NCI-H2227 (cell line): ENCODE measurements at regions not wholly inside any gene's neighbourhood (a gene's known extent, or its start where the extent isn't known, plus 50 kb on each side); places are given as distances from the start of the nearest gene placed in this dataset.
"Not testable (repeated sequence)": the region's sequence is repeated elsewhere in the genome, so short reads cannot be mapped to it uniquely, and the experiment has no call there.

Experiments
- DNase-seq: peaks from one replicate; lab custom pipeline; 2025; ENCODE audit not compliant: unreplicated experiment; lab: John Stamatoyannopoulos, UW

- DNase-seq = no peak
Observed at GRCh38 chr12:59158066-59158465, 237.8 kb upstream of the LRIG3 start.

- DNase-seq = no peak
Observed at GRCh38 chr12:59155448-59155847, 235.1 kb upstream of the LRIG3 start.

GRCh38 chr12:59151243-59151642 lies 230.9 kb upstream of the LRIG3 start:
- no peak for DNase-seq

GRCh38 chr12:59149995-59150642 lies 229.8 kb upstream of the LRIG3 start:
- DNase-seq = peak; percentile 10

GRCh38 chr12:59147791-59148190 lies 227.5 kb upstream of the LRIG3 start:
- no peak for DNase-seq

- no peak for DNase-seq
Observed at GRCh38 chr12:59142183-59142790, 222.0 kb upstream of the LRIG3 start.

DNA sequence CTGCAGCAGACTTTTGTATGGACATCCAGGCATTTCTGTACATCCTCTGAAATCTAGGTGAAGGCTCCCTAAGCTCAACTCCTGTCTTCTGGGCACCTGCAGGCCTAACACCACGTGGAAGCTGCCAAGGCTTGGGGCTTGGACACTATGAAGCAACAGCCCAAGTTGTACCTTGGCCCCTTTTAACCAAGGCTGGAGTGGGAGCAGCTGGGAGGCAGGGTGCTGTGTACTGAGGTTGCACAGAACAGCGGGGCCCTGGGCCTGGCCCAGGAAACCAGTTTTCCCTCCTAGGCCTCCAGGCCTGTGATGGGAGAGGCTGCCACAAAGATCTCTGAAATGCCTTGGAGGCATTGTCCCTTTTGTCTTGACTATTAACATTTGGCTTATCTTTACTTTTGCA lies 214.4 kb upstream of the LRIG3 start:
- DNase-seq = no peak

DNA sequence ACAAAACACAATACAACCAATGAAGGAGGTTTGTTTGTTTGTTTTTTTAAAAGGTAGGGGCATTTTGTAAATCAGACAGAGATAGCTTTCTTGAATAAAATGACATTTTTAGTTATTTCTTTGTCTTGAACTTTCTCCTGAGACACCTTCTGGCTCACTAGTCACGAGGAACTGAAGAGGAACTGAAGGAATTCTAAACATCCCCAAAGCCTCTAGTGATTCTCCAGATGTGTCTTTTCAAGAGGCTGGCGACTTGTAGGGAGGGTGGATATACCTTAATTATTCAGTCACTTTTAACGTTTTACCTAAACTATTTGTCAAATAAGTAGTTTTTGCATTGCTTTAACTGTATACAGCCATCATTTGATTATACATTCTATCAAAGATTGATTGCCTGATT lies 211.2 kb upstream of the LRIG3 start:
- DNase-seq = no peak

DNA sequence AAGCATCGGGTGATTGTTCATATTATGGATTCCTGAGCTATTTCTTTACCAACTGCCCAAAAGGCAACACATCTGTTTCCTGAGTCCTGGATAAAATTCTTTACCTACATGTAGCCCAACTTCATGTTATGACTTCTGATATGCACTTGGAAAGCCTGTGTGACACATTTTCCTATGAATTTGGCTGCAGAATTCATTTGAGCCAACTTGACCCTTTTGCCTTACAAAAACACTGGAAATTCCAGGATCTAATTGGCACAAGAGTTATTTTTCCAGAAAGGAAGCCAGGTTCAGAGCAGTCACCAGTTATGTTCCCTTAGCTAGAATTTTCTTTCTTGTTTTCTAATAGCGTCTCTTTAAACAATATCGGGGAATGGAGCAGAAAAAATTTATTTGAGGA lies 202.5 kb upstream of the LRIG3 start:
- no peak for DNase-seq

DNA sequence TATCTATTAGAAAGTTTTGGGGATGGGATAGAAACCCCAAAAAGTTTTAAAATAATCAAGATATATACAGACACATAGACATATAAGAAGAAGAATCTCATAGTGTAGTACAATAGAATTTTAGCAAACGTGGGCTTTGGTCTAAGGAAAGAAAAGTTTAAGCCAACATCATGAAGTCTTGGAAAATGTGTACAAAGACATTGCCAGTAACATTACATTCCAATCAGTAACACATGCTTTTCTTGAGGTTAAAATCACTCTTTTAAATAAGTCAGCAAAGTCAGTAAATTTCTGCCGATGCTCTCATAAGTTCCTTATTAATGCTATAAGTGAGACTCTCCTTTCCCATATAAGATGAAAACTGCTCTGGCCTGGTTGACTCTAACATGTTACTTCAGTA lies 201.1 kb upstream of the LRIG3 start:
- DNase-seq = no peak

- DNase-seq = no peak
Observed at GRCh38 chr12:59119676-59120075, 199.4 kb upstream of the LRIG3 start.

DNA sequence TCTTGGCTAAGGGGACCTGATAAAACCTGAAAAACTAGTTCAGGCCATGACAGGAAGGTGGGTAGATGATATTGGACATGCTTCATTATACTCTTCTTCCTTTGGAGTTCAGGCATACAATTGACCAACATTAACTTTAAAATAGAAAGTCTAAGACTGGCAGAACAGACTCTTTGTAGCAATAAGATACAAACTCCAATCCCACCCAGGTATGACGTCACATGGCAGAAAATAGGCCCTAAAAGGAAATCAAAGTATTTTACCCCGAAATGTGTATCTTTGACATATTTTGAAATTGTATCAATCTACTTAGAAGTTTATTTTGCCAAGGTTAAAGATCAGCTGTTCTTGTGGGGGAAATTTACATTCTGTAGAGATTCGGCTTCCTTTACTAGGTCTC lies 198.1 kb upstream of the LRIG3 start:
- no peak for DNase-seq

GRCh38 chr12:59115995-59116394 lies 195.7 kb upstream of the LRIG3 start:
- DNase-seq = no peak

- DNase-seq = no peak
Observed at GRCh38 chr12:59115526-59115925, 195.2 kb upstream of the LRIG3 start.

- DNase-seq = no peak
Observed at GRCh38 chr12:59113831-59114615, 193.7 kb upstream of the LRIG3 start.

DNA sequence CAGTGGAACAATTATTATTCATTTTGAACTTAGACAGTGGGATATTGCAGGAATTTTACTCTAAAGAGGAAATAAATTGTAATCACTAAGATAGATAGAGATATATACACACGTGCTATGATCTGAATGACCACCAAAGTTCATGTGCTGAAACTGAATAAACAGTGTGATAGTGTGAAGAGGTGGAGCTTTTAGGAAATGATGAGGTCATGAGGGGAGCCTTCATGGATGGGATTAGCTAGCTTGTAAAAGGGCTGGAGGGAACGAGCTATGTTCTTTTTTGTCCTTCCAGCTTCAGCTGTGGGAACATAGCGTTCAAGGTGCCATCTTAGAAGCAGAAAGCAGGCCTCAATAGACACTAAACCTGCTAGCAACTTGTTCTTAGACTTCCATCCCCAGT lies 191.5 kb upstream of the LRIG3 start:
- no peak for DNase-seq

- not testable (repeated sequence) for DNase-seq
Observed at GRCh38 chr12:59108516-59108915, 188.2 kb upstream of the LRIG3 start.

- no peak for DNase-seq
Observed at GRCh38 chr12:59100585-59100984, 180.3 kb upstream of the LRIG3 start.

DNA sequence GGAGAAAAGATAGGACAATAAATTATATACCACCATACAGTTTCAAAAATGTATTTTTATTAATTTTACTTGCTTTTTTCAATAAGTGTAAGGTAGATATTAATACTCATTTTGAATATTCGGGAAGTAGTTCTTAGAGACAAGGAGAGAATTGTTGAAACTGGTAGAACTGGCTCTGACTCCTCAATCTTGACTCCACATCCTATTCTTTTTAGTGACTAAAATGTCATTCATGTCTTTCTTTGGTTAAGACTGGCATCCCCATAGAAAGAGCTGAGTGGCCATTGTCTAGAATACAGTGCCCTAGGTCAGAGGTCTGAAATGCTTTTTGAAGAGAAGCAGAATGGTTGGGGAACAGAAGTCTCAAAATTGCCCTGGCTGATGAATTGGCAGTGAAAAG lies 177.6 kb upstream of the LRIG3 start:
- no peak for DNase-seq

DNA sequence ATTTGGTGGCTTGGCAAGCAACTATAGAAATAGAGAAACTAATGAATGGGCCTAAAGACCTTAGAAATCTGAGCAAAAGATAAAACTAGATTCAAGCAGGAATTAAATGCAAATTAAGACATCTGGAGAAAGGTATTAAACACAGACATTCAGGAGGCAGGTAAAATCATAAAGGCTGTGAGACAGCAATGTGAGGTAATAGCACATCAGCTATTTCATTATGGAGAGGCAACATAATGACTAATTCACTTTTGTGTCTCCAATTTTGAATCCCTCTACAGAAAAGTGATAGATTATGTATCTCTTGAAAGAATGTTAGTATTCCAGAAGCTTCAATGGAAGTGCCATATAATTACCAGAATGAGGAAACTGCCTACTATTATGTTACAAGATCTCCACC lies 175.9 kb upstream of the LRIG3 start:
- no peak for DNase-seq

GRCh38 chr12:59093073-59093772 lies 172.9 kb upstream of the LRIG3 start:
- DNase-seq = no peak

DNA sequence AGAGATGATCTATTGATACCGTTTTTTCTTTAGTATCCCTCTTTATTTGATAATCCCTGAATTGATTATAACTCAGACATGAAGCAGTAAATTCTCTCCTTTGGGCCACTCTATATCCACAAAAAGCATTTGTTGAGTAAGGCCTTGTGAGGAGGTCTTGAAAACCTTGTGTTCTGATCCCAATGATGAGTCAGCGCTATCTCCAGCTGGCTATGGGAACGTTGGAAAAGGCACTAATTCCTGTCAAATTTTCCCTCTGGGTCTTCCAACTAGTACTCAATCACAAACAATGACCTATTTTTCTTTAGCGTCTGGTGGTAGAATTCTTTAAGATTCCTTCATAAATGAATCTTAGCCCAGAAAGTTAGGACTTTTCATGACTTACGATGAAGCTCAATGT lies 168.4 kb upstream of the LRIG3 start:
- DNase-seq = no peak
